ENCODE measurements at regions not wholly inside any gene's neighbourhood (a gene's known extent, or its start where the extent isn't known, plus 50 kb on each side); places are given as distances from the start of the nearest gene placed in this dataset.
"Not testable (repeated sequence)": the region's sequence is repeated elsewhere in the genome, so short reads cannot be mapped to it uniquely, and the experiment has no call there.

- Histone ChIP-seq H3K36me3 (no peaks in the 10 kb centered on the region), H3K27me3 (no peaks in the 10 kb centered on the region), H3K9me3 (no peaks in the 10 kb centered on the region), H3K4me3 (no peak overlapping the region), H3K4me1 (no peaks in the 10 kb centered on the region), H3K27ac (no peak overlapping the region)
- no peak for DNase-seq
- ATAC-seq = no peak
- 60 to 67% (median 65%) methylated on average over 1 of the region's 1 CpG for WGBS, 4 donors
- intact Hi-C loops (cut with DNase I) = no loop called here
- TF ChIP-seq CTCF (IDR thresholded peaks at IDR 0.05) = no peak
- no peak for TF ChIP-seq POLR2A (IDR thresholded peaks at IDR 0.05)
Measured at GRCh38 chr9:115575147-115575546, 457.2 kb upstream of the TNC start.

DNA sequence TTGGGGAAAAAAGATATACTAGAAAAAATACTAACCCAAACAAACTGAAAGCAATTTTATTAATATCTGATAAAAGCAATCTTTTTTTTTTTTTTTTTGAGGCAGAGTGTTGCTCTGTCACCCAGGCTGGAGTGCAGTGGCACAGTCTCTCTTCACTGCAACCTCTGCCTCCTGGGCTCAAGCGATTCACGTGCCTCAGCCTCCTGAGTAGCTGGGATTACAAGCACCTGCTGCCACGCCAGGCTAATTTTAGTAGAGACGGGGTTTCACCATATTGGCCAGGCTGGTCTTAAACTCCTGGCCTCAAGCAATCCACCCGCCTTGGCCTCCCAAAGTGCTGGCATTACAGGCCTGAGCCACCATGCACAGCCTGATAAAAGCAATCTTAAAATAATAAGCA lies 467.5 kb upstream of the TNC start:
- DNase-seq; H3K4me3 ChIP-seq; intact Hi-C loops (cut with DNase I); H3K27me3 ChIP-seq; H3K36me3 ChIP-seq; ATAC-seq; H3K4me1 ChIP-seq; H3K27ac ChIP-seq: not testable (repeated sequence)
- WGBS, 4 donors = 70 to 79% (median 76%) methylated on average over 5 of the region's 5 CpGs
- H3K9me3 ChIP-seq = peaks cover 0 to 13% (median 0%) of the 10 kb centered on the region in 12 donors

DNA sequence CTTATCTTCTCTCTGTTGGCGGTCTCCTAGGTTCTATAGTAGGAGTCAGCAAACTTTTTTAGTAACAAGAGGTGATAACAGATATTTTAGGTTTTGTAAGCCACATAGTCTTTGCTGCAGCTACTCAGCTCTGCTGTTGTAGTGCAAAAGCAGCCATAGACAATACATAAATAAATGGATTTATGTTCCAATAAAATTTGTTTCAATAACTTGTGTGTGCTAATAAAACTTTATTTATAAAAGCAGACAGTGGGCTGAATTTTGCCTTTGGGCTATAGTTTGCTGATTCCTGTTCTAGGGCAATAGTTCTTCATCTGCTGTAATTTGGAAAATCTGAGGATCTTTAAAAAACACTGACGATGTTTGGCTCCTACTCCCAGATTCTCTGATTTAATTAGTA lies 469.4 kb upstream of the TNC start:
- 62 to 69% (median 68%) methylated on average over 2 of the region's 2 CpGs for WGBS, 4 donors
- peaks cover 0 to 13% (median 0%) of the 10 kb centered on the region in 12 donors for H3K9me3 ChIP-seq
- H3K36me3 ChIP-seq = no peaks in the 10 kb centered on the region
- no peak for ATAC-seq
- H3K27ac ChIP-seq = no peak overlapping the region
- peaks cover 0 to 6% (median 0%) of the 10 kb centered on the region in 12 donors for H3K4me1 ChIP-seq
- DNase-seq = no peak
- H3K27me3 ChIP-seq = no peaks in the 10 kb centered on the region
- no peak overlapping the region for H3K4me3 ChIP-seq
- TF ChIP-seq POLR2A (IDR thresholded peaks at IDR 0.05) = no peak
- no peak for TF ChIP-seq CTCF (IDR thresholded peaks at IDR 0.05)
- intact Hi-C loops (cut with DNase I) = no loop called here

DNA sequence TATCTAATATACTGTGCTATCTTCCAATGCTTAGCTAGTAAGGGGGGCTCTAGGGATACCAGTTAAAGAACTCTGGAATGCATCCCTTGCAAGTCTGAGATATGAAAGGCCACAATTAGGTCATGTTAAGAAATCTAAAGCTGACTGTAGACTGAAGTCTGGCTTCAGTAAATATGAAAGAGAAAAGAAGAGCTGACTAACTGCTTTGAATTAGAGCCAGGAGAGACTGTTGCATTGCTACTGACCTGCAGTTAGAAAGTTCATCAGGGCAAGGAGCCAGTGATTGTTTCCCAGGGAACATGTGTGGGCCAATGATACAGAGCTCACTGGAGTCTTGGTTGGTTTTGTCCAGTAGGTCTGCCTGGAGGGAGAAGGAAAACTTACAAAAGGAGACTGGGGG lies 472.1 kb upstream of the TNC start:
- Histone ChIP-seq H3K36me3 (no peaks in the 10 kb centered on the region), H3K27ac (peak overlapping the region in 1 of 12 donors; percentile 4), H3K4me1 (peaks cover 0 to 6% (median 0%) of the 10 kb centered on the region in 12 donors), H3K9me3 (peaks cover 0 to 13% (median 0%) of the 10 kb centered on the region in 12 donors), H3K4me3 (no peak overlapping the region), H3K27me3 (peaks cover 0 to 12% (median 0%) of the 10 kb centered on the region in 9 donors)
- no peak for TF ChIP-seq POLR2A (IDR thresholded peaks at IDR 0.05)
- no peak for TF ChIP-seq CTCF (IDR thresholded peaks at IDR 0.05)
- peak in 2 of 5 donors; percentile 20 to 51 for DNase-seq
- intact Hi-C loops (cut with DNase I) = loop anchor here (5.0 to 10.0 kb wide), 9 partner anchors 555 to 1275 kb away; partner anchors contain the start of gene PAPPA (in 5 of the 10)
- ATAC-seq = peak in 3 of 4 donors; percentile 31 to 69 (median 55)

DNA sequence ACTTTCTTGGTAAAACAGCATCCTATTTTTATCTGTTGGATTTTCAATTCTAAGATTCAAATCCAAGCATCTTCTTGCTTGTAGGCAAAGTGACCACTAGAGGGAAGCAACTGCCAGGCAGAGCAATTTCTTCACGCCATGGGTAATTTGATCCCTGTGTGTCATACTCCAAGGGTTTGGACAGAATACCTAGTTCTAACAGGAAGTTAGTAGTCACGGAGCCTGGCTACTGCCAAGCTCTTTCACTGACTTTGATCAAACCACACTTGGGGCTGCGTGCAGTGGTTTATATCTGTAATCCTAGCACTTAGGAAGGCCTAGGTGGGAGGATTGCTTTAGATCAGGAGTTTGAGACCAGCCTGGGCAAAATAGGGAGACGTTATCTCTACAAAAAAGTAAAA lies 473.6 kb upstream of the TNC start:
- ATAC-seq = peak; percentile 53 to 92 (median 86)
- 10 to 33% (median 11%) methylated on average over 4 of the region's 4 CpGs for WGBS, 4 donors
- peak in 4 of 5 donors; percentile 33 to 64 (median 52) for DNase-seq
- H3K27me3 ChIP-seq = peaks cover 0 to 25% (median 3%) of the 10 kb centered on the region in 9 donors
- H3K36me3 ChIP-seq = no peaks in the 10 kb centered on the region
- no peak overlapping the region for H3K4me3 ChIP-seq
- H3K27ac ChIP-seq = peak overlapping the region in 1 of 12 donors; percentile 38
- peak; percentile 43 to 81 (median 65) for TF ChIP-seq CTCF (IDR thresholded peaks at IDR 0.05)
- TF ChIP-seq POLR2A (IDR thresholded peaks at IDR 0.05) = no peak
- intact Hi-C loops (cut with DNase I) = loop anchor here (5.0 to 10.0 kb wide), 9 partner anchors 553 to 1273 kb away; partner anchors contain the start of gene PAPPA (in 5 of the 10)
- H3K4me1 ChIP-seq = peaks cover 0 to 6% (median 0%) of the 10 kb centered on the region in 12 donors
- H3K9me3 ChIP-seq = peaks cover 0 to 13% (median 0%) of the 10 kb centered on the region in 12 donors
